GM18517 (cell line): ENCODE measurements at regions not wholly inside any gene's neighbourhood (a gene's known extent, or its start where the extent isn't known, plus 50 kb on each side); places are given as distances from the start of the nearest gene placed in this dataset.
"Not testable (repeated sequence)": the region's sequence is repeated elsewhere in the genome, so short reads cannot be mapped to it uniquely, and the experiment has no call there.

Experiments
- ATAC-seq: cut with Tn5 transposase; IDR thresholded peaks from one replicate; pipeline ENCODE4 v1.9.1; 2021; ENCODE audit warnings: mild to moderate bottlenecking, moderate library complexity; ENCODE audit not compliant: unreplicated experiment

DNA sequence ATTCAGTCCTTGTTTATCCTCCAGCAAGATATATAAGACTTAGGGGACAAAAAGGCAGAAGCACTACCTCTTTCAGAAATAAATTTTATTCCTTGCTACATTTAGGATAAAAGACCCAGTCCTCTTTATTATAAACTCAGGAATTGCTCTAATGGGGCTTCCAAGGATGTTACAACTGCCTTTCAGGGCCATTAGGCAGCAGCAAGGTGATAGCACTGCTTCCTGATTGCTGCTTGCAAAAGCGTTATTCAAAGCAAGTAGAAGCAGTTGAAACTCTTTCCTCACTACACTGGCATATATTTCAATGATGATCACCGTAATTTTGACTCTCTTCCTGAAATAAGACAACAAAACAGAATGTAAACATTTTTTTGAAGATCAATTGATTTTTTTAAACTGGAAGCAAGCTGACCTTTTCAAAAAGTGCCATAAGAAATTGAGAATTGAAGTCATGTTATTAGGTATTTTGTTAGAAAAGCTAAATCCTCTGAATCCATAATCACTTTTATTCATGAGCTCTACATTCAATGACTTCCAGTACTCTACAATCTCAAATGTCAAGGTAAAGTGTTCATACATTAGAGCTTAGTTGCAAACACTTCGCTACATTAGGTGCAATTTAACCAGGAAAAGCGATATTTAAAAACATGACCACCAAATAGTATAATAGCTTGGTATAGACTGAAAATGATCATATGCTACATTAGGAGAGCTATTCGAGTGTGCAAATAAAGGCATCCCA lies 233.4 kb upstream of the SYT10 start:
- ATAC-seq = no peak

DNA sequence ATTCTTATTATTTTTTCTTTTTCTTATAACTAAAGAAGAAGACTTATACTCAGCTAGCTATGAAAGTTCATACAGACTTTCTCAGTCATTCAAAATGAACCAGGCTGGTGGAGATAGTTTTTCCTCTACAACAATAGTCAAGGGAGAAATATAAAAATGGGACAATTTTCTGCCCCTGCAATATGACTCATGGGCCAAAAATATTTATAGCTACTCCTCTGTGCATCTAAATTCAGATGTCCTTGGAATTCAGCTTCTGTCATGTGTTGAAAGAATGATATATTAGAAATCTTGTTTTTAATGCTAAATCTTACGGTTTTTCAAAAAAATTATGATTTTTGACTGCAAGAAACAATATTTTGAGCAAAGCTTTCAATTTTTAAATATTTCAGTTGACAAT lies 237.2 kb upstream of the SYT10 start:
- no peak for ATAC-seq

- no peak for ATAC-seq
Observed at GRCh38 chr12:33678221-33678964, 238.8 kb upstream of the SYT10 start.

DNA sequence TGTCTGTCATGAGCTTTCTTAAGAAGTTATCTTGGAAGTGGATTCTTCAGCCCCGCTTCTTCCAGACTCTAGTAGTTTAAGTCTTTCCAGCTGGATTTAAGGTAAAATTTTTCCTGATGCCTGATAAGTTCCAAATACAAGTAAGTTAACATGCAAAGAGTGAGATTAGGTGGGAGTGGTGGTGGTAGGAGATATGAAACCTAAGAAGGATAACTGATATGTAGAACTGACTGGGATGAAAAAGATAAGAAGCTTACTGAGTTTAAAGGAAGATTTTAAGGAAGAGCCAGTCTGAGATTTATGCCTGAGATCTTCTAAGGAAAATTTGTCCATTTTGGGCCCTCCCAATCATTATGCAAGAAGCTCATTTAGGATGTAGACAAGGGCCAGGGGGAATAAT lies 250.9 kb upstream of the SYT10 start:
- ATAC-seq = no peak

DNA sequence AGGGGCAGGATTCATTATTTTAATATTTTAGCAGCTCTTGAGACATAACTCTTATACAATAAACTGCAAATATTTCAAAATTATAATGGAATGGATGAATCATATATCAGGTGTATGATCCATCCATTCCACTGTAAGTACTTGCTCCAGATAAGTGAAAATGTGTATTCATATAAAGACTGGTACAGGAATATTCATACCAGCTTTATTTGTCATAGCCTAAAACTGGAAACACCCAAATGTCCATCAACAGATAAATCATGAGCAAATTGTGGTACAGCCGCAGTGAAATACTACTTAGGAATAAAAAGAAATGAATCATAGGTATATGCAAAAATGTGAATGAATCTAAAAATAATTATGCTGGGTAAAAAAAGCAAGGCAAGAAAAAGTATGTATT lies 263.6 kb upstream of the SYT10 start:
- no peak for ATAC-seq

GRCh38 chr12:33706927-33707326 lies 267.3 kb upstream of the SYT10 start:
- no peak for ATAC-seq

DNA sequence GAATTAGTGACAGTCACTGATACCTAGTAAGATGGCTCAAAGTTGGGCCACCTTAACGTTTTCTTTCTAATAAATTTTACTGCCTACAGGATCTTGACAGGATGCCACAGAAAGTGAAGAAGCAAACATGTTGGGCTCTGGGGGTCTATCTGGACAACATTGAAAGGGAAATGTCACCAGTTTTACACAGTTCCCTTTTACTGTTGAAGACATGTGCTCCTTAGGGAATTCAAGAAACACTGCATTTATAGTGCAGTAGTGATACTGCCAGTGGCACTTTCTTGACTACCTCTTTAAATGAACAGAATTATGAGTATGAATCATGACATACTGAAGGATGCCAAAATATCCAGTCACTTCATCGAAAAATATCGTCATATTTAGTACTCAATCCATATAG lies 269.3 kb upstream of the SYT10 start:
- no peak for ATAC-seq

DNA sequence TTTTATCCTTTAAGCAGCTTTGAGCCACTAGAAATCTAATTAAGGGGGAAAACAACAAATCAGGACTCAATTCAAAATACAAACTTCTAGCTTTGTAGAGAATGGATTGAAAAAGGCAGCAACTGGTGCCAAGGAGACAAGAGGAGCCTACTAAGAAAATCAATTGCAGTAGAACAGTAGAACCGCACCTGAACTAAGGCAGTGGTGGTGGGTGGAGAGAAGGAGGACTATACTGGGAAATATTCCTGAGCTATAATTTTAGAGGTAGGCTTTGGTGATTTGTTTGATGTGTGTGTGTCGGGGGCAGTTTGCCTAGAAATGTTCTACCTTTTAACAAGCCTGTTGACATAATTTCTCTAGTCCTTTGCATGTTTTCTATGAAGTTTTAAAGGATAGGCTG lies 270.9 kb upstream of the SYT10 start:
- no peak for ATAC-seq

- no peak for ATAC-seq
Observed at GRCh38 chr12:33718631-33719030, 279.0 kb upstream of the SYT10 start.

DNA sequence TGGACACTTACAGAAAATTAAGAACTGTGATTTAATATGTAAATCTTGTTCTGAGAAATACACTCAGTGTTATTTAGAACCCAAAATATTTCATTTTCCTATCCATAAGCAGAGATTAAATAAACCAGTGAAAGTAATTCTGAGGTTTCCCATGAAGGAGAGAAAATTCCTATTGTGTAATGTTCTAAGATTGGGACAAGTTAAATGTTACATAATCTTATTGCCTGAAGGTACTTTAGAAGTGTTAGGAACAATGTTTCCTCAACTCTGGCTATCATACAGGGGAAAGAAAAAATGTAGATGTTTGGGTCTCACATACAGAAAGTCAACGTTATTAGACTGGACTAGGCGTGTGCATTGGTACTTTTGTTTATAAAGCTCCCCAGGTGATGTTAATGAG lies 281.9 kb upstream of the SYT10 start:
- no peak for ATAC-seq

GRCh38 chr12:33724867-33725266 lies 285.2 kb upstream of the SYT10 start:
- no peak for ATAC-seq

DNA sequence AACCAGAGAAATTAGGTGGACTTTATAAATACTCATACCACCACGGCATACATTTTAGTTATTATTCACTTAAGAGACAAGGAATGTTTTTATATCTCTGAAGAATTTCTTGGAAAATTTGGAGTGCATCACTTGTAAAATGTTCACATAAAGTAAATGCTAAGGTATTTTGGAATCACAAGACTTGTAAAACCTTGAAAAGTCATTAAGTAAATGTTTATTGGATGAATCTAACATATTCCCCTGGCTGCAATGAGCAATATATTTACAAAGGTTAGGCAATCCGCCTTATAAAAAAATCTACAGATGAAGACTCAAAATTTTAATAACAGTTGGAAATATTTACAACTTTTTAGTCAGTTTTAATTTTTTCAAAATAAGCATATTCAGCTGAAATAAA lies 287.4 kb upstream of the ALG10 start:
- no peak for ATAC-seq

DNA sequence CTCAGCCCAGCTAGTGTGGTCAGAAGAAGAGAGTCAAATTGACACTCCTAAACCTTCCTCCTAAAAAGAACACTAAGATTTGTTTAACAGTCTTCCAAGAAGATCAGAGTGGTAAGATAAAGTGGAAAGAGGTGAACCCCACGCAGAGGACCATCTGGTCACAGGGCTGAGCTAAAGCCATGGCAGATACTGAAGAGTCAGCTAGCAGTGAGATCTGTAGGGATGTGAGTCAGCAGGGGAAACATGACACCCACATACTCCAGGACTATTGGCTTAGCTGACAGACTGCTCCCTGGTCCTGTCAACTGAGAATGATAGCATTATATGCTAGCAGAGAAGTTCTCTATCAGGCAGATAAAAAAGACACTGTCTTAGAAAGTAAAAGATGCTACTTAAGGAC lies 269.4 kb upstream of the ALG10 start:
- ATAC-seq = no peak

DNA sequence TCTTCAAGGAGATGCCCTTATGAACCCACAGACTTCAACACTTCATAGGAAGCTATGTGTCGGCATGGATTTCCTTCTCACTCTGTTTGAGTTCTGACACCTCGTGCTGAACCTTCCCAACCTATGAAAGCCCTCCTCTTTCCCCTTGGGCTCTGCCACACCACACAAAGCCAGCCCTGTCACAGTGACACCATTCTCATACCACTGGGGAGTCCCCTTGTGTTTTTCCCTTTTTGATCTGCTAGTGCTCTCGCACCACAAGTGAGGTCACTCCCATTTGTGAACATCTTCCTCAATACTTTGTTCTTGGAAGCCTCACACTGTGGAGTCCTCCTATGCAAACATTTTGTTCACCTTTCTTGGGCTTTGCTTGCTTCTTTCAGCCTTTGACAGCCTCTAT lies 264.6 kb upstream of the ALG10 start:
- no peak for ATAC-seq

GRCh38 chr12:33759279-33759678 lies 263.0 kb upstream of the ALG10 start:
- no peak for ATAC-seq

DNA sequence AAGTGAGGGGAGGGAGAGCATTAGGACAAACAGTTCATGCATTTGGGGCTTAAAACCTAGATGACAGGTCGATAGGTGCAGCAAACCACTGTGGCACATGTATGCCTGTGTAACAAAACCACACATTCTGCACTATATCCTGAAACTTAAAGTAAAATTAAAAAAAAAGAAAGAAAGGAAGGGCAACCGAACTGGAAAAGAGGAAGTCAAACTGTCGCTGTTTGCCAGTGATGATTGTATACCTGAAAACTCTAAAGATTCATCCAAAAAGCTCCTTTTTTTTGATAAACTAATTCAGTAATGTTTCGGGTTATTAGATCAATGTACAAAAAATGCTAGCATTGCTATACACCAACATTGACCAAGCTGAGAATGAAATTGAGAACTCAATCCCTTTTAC lies 259.0 kb upstream of the ALG10 start:
- no peak for ATAC-seq

DNA sequence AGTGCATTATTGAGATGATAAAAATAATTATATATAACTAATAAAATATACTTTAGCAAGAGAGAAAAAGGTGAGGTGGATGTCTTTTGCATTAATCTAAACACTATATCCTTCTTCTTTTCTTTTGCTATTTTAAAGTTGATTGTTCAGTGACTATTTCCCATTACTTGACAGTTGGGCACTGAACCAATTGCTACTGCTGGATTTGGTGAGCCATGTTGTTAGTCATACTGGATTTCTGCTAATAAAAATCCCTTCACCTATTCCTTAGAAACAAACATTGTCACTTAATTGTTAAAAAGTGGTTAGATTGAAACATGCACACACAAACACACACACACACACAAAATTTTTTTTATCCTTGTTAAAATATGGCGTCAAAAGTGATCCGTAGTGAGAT lies 251.6 kb upstream of the ALG10 start:
- no peak for ATAC-seq

DNA sequence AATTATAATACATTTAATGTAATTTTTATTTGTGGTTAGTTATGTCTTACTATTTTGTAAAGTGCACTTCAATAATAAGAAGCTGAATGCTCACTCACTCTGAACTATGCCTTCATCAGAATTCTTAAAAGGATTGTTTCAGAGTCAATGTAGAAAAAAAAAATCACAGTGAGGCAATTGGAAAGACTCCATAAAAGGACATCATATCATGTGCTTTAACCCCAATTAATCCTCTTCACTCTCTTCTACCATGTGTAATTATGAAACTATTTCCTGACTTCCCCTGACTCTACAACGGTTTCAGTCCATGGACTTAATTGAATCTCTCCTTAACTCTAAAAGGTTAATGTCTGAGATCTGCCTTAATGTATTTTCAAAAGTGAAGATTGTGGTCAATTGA lies 250.4 kb upstream of the ALG10 start:
- ATAC-seq = no peak

- ATAC-seq = not testable (repeated sequence)
Observed at GRCh38 chr12:33773091-33773490, 249.2 kb upstream of the ALG10 start.

- ATAC-seq = no peak
Observed at GRCh38 chr12:33786532-33786931, 235.8 kb upstream of the ALG10 start.

- ATAC-seq = no peak
Observed at GRCh38 chr12:33794954-33795353, 227.3 kb upstream of the ALG10 start.

GRCh38 chr12:33795536-33795935 lies 226.8 kb upstream of the ALG10 start:
- ATAC-seq = no peak

DNA sequence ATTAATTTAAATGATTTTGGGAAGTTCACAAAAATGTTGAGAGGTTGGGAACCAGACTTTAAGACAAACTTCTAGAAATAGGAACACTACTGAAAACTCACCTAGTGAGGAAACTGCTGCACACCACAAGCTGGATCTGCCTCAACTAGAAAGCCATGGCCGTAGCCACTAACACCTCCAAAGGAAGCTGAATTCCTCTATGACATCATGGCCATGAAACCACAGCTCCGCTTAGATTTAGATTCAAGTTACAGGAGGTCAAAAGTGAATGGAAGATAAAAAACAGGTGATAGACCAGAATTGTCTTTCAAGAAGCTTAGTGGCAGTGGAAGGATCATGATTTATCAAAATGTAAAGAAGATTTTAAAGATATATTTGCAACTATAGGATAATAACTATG lies 208.8 kb upstream of the ALG10 start:
- ATAC-seq = no peak
